ENCODE measurements at regions not wholly inside any gene's neighbourhood (a gene's known extent, or its start where the extent isn't known, plus 50 kb on each side); places are given as distances from the start of the nearest gene placed in this dataset.

- DNase-seq (ENCODE audit: low read depth, low spot score), result no peak
These were observed 92.8 kb upstream of the SEPTIN5 start for GRCh38 chr22:19621373-19622060.

- DNase-seq (ENCODE audit: low read depth, low spot score), result no peak
These were observed 92.3 kb upstream of the SEPTIN5 start for GRCh38 chr22:19622061-19622441.

DNA sequence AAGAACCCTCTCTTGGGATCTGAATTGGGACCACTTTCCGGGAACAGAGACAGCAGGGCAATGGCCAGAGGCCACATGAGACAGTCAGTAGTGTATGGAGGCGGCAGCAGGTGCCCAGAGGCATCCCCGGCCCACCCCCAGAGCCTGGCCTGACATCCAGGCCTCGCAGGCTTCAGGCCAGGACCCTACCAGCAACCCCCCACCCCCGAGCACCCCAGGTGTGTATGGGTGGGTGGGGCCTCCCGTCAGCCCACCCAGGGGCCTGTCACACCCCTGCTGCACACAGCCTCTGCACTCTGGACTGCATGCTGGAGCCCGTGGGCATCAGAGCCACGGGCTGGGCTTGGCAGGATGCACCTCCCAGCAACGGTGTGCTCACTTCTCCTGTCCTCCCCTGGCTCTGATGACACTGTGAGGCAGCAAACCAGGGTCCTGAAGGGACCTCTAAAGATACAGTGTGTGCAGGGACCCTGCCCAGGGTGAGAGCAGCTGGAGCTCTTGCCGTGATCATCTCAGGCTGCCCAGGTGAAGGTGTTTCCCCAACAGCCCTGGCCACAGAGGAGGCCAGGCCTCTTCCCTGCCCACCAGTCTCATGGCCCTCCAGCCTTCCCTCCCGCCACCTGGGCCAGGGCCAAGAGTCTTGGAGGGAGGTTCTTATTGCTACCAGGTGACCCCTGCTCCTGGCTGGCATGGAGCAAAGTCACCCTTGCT is 88.8 kb upstream of the SEPTIN5 start:
- DNase-seq (ENCODE audit: low read depth, low spot score), result no peak

- DNase-seq (ENCODE audit: low read depth, low spot score), result no peak
These were observed 88.2 kb upstream of the SEPTIN5 start for GRCh38 chr22:19626042-19626587.

- DNase-seq (ENCODE audit: low read depth, low spot score), result no peak
These were observed 87.6 kb upstream of the SEPTIN5 start for GRCh38 chr22:19626666-19627065.

- no peak for DNase-seq (ENCODE audit: low read depth, low spot score)
These were observed 86.1 kb upstream of the SEPTIN5 start for GRCh38 chr22:19628038-19628776.

- no peak for DNase-seq (ENCODE audit: low read depth, low spot score)
These were observed 85.0 kb upstream of the SEPTIN5 start for GRCh38 chr22:19629331-19629719.

DNA sequence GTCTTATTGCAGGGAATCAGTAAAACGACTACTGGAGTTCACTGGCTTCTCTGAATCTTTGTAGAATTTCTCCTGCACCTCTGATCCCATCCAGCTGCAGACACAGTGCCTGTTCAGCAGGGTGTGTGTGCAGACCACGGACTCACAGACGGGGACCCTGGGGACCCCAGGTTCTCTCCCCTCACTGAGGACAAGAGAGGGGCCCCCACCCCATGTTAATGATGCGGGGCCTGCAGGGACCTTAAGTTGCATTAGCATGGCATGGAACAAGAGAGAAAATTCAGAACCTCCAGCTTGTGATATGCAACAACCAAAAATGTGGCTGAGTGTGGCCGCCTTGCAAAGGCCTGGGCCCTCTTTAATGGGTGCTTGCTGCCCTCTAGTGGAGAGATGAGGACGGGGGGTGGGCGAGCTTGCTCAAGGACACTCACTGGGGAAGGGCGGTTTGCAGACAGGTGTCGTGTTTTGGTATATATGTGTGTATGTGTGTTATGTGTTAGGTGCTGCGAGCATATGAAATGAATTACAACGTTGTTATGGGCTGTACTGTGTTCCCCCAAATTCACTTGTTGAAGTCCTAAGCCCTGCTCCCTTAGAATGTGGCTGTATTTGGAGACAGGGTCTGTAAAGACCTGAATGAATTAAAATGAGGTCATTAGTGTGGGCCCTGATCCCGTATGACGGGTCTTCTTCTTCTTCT is 84.4 kb upstream of the SEPTIN5 start:
- peak; percentile 88 for DNase-seq (ENCODE audit: low read depth, low spot score)

DNA sequence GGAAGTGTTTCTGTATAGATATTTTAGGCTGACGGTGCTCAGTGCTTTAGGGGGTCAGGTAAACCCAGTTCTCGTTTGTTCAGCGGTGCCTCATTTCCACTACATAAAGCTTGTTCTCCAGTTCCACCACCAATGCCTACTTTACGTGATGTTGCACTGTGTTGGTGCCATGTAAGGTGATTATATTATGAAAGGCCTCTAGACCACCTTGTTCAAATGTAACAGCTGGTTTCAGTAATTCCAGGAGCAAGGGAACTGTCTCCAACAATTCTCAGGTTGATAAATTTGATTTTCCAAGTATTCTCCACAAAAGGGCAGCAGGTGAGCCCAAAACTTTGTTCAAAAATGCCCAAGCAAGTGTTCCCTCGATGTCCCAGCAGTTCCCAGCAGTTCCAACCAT is 83.7 kb upstream of the SEPTIN5 start:
- no peak for DNase-seq (ENCODE audit: low read depth, low spot score)

GRCh38 chr22:19631899-19632667 is 82.2 kb upstream of the SEPTIN5 start:
- DNase-seq (ENCODE audit: low read depth, low spot score), result peak; percentile 67

DNA sequence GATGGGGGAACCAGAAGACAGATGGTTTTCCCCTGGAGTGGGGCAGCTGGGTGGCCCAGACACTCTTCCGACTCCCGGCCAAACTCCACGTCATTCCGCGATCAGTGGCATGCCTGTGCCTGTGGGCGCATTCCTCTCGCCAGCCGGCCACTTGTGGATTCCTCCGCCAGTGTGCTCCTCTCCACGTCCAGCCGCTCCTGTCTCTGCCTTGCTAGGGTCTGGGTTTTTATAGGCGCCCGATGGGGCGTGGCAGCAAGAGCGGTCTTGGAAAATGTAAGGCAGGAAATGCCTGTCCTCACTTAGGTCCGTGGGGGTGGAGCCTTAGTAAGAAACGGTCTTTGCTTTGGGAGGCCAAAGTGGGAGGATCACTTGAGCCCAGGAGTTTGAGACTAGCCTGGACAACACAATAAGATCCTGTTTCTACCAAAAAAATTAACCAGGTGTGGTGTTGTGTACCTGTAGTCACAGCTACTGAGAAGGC is 81.6 kb upstream of the SEPTIN5 start:
- no peak for DNase-seq (ENCODE audit: low read depth, low spot score)

- no peak for DNase-seq (ENCODE audit: low read depth, low spot score)
These were observed 79.9 kb upstream of the SEPTIN5 start for GRCh38 chr22:19634226-19634975.

DNA sequence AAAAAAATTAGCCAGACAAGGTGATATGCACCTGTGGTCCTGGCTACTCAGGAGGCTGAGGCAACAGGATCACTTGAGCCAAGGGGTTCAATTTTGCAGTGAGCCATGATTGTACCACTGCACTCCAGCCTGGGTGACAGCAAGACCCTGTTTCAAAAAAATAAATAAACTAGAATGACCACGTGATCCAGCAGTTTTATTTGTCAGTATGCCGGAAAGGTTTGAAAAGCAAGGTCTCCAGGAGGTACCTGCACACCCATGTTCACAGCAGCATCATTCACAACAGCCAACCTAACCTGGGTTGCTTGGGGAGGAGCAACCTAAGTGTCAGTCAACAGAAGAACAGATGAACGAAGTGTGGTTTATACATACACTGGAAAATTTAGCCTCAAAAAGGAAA is 78.7 kb upstream of the SEPTIN5 start:
- DNase-seq (ENCODE audit: low read depth, low spot score), result no peak

DNA sequence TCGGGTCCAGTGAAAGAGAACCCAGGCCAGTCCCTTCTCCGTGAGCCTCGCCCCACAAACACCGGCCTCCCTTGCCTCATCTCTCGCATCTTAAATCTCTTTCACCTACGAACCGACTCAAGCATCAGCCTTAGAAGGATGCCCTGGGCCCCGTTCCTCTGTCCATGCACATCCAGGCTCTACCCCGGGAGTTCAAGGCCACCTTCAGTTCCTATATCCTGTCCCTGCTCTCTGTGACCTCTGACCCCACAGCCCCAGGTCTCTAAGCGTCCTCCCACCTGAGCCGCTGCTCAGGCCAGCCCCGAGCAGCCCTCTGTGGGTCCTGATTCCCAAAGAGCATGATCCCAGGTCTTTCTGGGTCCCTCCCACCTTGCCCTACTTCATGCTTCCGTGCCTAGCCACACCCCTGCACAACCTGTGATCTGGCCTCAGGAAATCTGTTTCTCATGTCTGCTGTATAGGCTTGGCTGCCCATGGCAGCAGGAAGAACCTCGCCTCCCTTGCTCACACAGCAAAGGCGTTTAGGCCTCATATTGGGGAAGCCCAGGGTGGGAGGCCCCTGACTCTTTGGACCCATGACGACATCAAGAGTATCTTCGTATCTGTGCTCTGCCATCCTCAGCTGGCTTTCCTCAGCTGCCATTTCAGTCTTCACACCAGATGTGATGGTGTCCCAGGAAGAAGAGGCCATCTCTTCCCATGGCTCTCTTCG is 77.5 kb upstream of the SEPTIN5 start:
- DNase-seq (ENCODE audit: low read depth, low spot score), result no peak

DNA sequence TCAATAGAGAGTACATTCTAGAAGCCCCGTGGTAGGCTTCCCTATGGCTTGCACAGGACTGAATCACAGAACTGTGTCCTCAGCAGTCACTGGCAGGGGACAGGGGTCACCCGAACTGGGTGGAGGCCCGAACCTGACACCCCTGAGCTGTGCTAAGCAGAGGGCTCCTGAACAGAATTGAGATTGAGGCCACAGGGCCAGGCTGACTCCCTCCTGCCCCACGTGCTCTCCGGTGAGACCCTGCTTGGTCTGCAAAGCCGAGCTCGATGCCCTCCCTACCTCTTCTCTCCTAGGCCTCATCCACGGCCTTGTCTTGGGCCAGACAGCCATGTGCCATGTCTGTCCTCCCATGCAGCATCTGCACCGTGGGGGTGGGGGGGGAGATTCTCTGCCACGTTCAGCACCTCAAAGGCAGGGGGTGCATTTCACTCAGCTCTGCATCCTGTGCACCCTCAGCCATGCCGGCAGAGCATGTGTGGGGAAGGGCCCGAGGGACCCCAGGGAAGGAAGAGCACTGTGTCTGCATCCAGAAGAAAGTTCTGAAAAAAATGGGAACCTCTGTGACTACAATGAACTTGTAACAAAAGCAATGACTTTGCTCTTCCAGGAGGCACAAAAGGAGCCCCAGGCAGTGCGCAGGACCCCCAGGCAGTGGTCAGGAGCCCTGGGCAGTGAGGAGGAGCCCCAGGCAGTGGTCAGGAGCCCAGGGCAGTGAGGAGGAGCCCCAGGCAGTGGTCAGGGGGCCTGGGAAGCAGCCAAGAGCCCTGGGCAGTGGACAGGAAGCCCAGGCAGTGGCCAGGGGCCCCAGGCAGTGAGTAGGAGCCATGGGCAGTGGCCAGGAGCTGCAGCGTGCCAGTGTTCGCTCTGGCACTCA is 76.7 kb upstream of the SEPTIN5 start:
- no peak for DNase-seq (ENCODE audit: low read depth, low spot score)

DNA sequence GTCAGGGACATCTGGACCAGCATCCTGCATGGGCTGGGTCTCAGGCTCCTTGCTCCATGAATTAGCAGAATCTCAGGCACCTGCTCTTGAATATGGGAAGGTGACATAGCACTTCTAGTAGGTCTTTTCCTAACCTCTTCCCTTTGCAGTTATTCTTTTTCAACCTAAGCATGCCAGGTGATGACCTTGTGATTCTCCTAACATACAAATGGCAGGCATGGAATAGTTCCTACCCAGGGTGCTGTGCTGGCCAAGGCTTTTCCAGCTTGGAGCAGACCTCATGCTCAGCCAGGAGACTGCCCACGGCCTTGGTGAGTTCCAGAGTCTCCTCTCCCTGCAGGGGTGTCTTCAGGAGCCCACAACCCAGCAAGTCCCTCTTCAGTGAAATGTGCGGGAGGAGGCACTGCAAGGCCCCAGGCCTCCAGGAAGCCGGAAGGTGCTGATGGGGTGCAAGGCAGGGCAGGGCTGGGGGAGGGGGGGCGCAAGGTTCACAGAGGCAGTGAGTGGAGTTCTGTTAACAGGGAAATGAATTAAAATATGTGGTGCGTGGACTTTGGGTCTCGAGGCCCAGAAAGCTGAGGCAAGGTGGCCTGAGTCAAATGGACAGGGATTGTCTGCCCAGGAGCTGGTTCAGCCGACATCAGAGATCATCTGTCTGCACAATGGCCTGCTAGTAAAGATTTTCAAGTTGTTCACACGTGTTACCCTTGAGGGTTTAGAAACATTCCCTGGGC is 75.9 kb upstream of the SEPTIN5 start:
- DNase-seq (ENCODE audit: low read depth, low spot score), result no peak

DNA sequence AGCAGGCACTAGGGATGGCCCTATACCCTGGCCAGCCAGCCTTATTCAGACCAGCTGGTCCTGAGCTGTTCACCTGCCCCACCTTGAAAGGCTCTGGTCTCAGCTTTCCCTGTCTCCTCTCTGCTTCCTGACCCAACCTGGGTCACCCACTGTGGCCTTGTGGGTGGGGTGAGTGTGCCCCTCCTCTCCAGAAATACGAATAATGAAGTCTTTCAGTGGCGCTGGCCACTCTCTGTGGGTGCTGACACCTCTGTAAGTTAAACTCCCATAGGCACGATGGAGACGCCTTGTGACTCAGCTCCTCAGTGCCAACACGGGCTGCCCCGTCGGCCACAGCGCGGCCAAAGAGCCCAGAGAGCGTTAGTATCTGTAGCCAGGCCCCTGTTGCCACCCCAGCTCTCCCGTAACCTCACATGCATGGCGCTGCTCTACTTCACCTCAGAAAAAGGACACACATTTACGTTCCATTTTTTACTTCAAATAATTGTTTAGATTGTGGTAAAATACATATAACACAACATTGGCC is 74.6 kb upstream of the SEPTIN5 start:
- no peak for DNase-seq (ENCODE audit: low read depth, low spot score)

- no peak for DNase-seq (ENCODE audit: low read depth, low spot score)
These were observed 74.0 kb upstream of the SEPTIN5 start for GRCh38 chr22:19640306-19640705.

Data from astrocyte of the hippocampus (primary cell).